MM.1S (cell line): ENCODE measurements at regions not wholly inside any gene's neighbourhood (a gene's known extent, or its start where the extent isn't known, plus 50 kb on each side); places are given as distances from the start of the nearest gene placed in this dataset.

Source experiments
- EZH2 ChIP-seq: fragments of 300-600 bp; sonication (generic); optimal IDR thresholded peaks from 2 replicates; pipeline ENCODE3; 2017; ENCODE audit warnings: low read depth, mild to moderate bottlenecking, antibody characterized with exemption, low read length, mixed read lengths
- EZH2phosphoT487 ChIP-seq: fragments of 300-600 bp; sonication (generic); IDR thresholded peaks from 2 replicates; pipeline ENCODE4 v1.6.1; 2018; ENCODE audit warnings: antibody characterized with exemption, low read length
- TF ChIP-seq, protein P1 (sequence below): fragments of 300-600 bp; sonication (generic); IDR thresholded peaks from 2 replicates; pipeline ENCODE4 v1.5.1; 2016; ENCODE audit warnings: antibody characterized with exemption, low read length, mixed read lengths

DNA sequence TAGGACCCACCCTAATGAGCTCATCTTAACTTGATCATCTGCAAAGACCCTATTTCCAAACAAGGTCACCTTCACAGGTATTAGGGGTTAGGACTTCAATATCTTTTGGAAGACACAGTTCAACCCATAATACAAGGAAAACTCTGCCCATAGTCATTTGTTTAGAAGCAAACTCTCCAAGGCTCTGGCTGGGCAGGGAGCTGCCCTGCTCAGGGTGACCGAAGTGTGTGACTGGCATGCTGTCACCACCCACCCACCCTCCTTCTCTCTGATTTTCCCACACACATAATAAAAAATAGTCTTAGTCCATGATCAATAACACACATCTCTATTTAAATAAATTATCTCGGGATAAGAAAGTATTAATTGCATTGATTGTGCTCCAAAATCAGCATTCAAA lies 161.1 kb downstream of the KCTD15 start:
- TF ChIP-seq, protein P1, sequence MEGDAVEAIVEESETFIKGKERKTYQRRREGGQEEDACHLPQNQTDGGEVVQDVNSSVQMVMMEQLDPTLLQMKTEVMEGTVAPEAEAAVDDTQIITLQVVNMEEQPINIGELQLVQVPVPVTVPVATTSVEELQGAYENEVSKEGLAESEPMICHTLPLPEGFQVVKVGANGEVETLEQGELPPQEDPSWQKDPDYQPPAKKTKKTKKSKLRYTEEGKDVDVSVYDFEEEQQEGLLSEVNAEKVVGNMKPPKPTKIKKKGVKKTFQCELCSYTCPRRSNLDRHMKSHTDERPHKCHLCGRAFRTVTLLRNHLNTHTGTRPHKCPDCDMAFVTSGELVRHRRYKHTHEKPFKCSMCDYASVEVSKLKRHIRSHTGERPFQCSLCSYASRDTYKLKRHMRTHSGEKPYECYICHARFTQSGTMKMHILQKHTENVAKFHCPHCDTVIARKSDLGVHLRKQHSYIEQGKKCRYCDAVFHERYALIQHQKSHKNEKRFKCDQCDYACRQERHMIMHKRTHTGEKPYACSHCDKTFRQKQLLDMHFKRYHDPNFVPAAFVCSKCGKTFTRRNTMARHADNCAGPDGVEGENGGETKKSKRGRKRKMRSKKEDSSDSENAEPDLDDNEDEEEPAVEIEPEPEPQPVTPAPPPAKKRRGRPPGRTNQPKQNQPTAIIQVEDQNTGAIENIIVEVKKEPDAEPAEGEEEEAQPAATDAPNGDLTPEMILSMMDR = no peak
- TF ChIP-seq EZH2 = no peak
- no peak for TF ChIP-seq EZH2phosphoT487
